Right atrium auricular region (tissue), 2 donors: ENCODE measurements at regions not wholly inside any gene's neighbourhood (a gene's known extent, or its start where the extent isn't known, plus 50 kb on each side); places are given as distances from the start of the nearest gene placed in this dataset.
A peak's percentile ranks its signal among the peaks of the same experiment; 100 is the strongest.

Source experiments
- DNase-seq: peaks from one replicate; pipeline ENCODE4 v3.0.0-alpha.2; 2019; ENCODE audit warnings: low spot score
- H3K27ac ChIP-seq, 2 donors: fragments of 200-600 bp; sonication (generic); 1 replicate in 1 of 2; 2 replicates in 1 of 2; pipeline ENCODE4 v1.5.1; 2016 to 2019
- H3K27me3 ChIP-seq, 2 donors: fragments of 200-600 bp; sonication (generic); one replicate each; pipeline versions ENCODE4 v1.5.1 to v1.6.0; 2017 to 2019
- H3K36me3 ChIP-seq: fragments of 200-600 bp; sonication (generic); one replicate; pipeline ENCODE4 v1.5.1; 2016
- H3K4me1 ChIP-seq, 2 donors: fragments of 200-600 bp; sonication (generic); one replicate each; pipeline versions ENCODE4 v1.5.1 to v1.6.0; 2017 to 2019
- H3K4me3 ChIP-seq, 2 donors: fragments of 200-600 bp; sonication (generic); 1 replicate in 1 of 2; 2 replicates in 1 of 2; pipeline ENCODE4 v1.5.1; 2017 to 2019; ENCODE audit warnings: mild to moderate bottlenecking in 1 of 2, moderate library complexity in 1 of 2
- H3K9me3 ChIP-seq, 2 donors: fragments of 200-600 bp; sonication (generic); one replicate each; pipeline ENCODE4 v1.5.1; 2019
- TF ChIP-seq, protein P1 (sequence below), 2 donors: fragments of 200-600 bp; sonication (generic); IDR thresholded peaks; one replicate each; pipeline ENCODE4 v1.5.1; 2019; ENCODE audit warnings: antibody characterized with exemption in 2 of 2

DNA sequence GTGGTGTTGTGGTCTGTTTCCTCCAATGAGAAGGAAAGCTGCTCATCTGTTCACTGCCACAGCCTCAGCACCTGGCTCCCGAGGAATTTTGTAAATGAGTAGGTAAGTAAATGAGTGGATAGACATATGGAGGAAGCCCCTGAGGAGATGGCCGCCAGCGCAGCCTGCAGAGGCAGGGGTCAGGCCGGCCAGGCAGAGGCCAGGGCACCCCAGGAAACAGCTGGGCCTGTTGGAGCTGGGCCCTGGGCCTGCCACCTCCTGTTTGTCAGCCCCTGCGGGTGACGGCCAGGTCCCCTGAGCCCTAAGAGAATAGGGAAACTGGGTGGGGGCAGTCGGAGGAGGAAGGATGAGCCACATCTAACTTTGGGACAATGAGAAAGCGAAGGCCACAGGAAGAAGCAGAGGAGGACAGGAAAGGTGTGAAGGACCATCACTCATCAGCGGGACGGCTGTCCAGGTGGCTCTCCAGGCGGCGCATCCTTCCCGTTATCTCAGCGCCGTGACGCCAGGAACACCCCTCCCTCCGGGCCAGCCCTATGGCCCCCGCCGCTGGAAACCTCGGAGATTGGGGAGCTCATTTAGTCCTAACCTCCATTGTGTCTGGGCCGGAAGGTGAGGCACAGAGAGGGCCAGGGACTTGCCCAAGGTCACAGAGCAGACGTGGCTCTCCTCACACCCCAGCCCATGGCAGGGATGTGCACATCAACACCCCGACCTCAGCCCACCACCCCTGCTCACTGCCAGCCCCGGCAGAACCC is 142.3 kb upstream of the UNC5B start:
- no peaks in the 10 kb centered on the region for H3K27me3 ChIP-seq
- TF ChIP-seq, protein P1, sequence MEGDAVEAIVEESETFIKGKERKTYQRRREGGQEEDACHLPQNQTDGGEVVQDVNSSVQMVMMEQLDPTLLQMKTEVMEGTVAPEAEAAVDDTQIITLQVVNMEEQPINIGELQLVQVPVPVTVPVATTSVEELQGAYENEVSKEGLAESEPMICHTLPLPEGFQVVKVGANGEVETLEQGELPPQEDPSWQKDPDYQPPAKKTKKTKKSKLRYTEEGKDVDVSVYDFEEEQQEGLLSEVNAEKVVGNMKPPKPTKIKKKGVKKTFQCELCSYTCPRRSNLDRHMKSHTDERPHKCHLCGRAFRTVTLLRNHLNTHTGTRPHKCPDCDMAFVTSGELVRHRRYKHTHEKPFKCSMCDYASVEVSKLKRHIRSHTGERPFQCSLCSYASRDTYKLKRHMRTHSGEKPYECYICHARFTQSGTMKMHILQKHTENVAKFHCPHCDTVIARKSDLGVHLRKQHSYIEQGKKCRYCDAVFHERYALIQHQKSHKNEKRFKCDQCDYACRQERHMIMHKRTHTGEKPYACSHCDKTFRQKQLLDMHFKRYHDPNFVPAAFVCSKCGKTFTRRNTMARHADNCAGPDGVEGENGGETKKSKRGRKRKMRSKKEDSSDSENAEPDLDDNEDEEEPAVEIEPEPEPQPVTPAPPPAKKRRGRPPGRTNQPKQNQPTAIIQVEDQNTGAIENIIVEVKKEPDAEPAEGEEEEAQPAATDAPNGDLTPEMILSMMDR (IDR thresholded peaks at IDR 0.05) = no peak
- DNase-seq = no peak
- peaks cover 0 to 29% of the 10 kb centered on the region in 2 donors for H3K4me1 ChIP-seq
- peak overlapping the region; percentile 77 to 82 for H3K27ac ChIP-seq
- no peaks in the 10 kb centered on the region for H3K9me3 ChIP-seq
- no peak overlapping the region for H3K4me3 ChIP-seq
- H3K36me3 ChIP-seq = no peaks in the 10 kb centered on the region

DNA sequence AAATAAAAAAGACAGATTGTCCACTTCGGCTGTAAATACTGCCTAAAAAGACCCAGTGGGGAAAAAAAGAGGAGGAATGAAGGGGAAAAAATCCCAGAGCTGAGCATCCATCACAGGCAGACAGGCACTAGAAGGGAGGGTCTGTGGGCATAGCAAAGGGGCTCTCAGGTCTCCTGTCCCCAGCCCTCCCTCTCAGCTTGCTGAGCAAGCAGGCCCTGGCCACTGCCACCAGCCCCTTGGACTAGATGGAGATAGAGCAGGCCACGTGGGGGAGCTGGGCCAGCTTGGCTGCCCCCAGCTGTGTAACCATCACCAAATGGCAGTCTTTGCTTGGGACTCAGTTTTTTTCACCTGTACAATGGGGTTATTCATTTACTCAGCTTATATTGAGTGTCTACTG is 141.6 kb upstream of the UNC5B start:
- Histone ChIP-seq H3K4me3 (no peak overlapping the region), H3K36me3 (no peaks in the 10 kb centered on the region), H3K27me3 (no peaks in the 10 kb centered on the region), H3K9me3 (no peaks in the 10 kb centered on the region), H3K4me1 (peaks cover 0 to 32% of the 10 kb centered on the region in 2 donors), H3K27ac (peak overlapping the region; percentile 43 to 77)
- DNase-seq = no peak
- TF ChIP-seq, protein P1 (IDR thresholded peaks at IDR 0.05) = no peak

DNA sequence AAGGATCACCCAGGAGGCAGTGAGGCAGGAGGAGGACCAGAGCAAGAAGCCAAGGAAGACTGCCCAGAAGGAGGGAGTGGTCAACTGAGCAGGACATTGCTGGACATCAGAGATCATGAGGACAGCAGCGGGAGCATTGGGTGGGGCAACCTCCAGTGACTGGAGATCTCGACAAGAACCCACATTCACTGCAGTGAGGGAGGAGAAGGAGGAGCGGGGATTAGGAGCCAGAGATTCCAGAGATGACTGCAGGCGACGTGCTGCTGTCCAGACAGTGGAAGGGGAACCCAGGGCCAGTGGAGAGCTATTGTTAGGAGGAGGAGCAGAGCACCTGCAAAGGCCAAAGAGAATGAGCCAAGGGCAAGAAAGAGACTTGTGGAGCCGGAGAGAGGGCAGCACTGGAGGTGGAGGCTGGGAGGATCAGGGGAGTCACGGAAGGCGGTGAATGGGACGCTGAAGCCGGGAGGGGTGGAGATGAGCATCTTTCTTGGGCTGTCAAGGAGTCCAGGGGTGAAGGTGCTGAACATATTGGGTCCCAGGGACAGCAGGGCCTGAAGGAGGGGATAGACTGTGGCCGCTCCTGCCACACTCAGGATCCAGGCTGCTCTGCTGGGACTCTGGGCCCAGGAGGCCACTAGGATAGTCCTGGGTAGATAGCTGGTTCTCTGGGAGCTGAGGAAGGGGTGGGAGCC is 140.1 kb upstream of the UNC5B start:
- Histone ChIP-seq H3K27ac (no peak overlapping the region), H3K4me3 (no peak overlapping the region), H3K4me1 (peaks cover 0 to 30% of the 10 kb centered on the region in 2 donors), H3K27me3 (no peaks in the 10 kb centered on the region), H3K9me3 (no peaks in the 10 kb centered on the region), H3K36me3 (no peaks in the 10 kb centered on the region)
- no peak for DNase-seq
- TF ChIP-seq, protein P1 (IDR thresholded peaks at IDR 0.05) = no peak

DNA sequence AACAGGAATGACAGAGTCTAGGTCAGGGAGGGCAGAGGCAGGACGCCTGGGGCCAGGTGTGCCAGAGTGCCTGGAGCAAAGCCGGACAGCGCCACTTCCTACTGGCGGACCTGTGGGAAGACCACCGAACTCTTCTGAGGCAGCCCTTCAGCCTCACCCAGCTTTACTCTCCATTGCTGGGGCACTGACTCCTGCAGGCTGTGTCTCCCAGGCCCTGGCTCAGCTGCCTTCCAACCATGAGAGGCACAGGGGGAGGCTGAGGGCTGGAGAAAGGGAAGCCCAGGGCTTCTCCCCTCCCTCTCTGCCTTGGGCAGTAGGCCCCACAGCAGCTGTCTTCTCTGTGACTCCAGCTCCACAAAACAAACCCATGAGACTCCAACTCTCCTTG is 139.6 kb upstream of the UNC5B start:
- no peak overlapping the region for H3K4me3 ChIP-seq
- H3K27ac ChIP-seq = no peak overlapping the region
- no peak for DNase-seq
- TF ChIP-seq, protein P1 (IDR thresholded peaks at IDR 0.05) = no peak
- no peaks in the 10 kb centered on the region for H3K36me3 ChIP-seq
- H3K4me1 ChIP-seq = peaks cover 0 to 30% of the 10 kb centered on the region in 2 donors
- no peaks in the 10 kb centered on the region for H3K9me3 ChIP-seq
- H3K27me3 ChIP-seq = no peaks in the 10 kb centered on the region

DNA sequence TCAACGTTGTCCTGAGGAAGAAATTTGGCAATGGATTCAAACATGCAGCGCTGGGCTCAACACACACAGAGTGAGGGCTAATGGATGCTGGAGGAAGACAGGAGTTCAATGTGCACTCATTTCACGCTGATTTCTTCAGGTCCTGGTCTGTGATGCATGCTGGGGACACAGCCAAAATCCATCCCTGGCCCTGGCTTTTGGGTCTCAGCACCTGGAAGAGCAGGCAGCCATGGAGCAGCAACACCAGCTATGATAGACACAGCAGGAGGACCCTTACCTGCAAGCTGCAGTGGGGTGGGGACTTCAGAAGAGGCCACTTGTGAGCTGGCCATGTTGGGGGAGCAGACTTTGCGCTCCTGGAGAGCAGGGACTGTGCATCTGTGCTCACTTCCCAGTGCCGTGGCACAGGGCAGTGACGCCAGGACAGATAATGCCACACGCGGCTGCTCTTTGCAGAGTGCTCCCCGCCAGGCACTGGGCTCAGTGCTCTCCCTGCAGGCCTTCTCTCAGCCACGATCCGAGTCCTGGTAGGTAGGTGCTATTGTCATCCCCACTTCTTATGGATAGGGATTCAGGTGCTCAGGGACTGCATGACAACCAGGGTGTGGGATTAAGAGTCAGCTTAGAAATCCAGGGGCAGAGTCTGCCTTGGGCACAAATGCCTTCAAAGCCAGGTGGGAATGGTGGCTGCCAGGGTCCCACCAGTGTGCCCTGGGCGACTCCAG is 138.8 kb upstream of the UNC5B start:
- Histone ChIP-seq H3K4me1 (peaks cover 0 to 29% of the 10 kb centered on the region in 2 donors), H3K27me3 (no peaks in the 10 kb centered on the region), H3K4me3 (no peak overlapping the region), H3K9me3 (no peaks in the 10 kb centered on the region), H3K36me3 (no peaks in the 10 kb centered on the region), H3K27ac (no peak overlapping the region)
- TF ChIP-seq, protein P1 (IDR thresholded peaks at IDR 0.05) = no peak
- no peak for DNase-seq
